H1 (cell line): ENCODE measurements at regions not wholly inside any gene's neighbourhood (a gene's known extent, or its start where the extent isn't known, plus 50 kb on each side); places are given as distances from the start of the nearest gene placed in this dataset.

Source experiments
- CTCF ChIA-PET: fragments of 300-600 bp; sonication (Branson Sonifier 250); formaldehyde crosslinking; loops from one replicate; lab custom pipeline; 2021; ENCODE audit not compliant: partially characterized antibody; lab: Charles Lee
- POLR2A ChIA-PET: fragments of 300-600 bp; sonication (Branson Sonifier 250); formaldehyde crosslinking; loops from one replicate; lab custom pipeline; 2021; ENCODE audit warnings: inconsistent platforms; ENCODE audit not compliant: partially characterized antibody; lab: Charles Lee
- DNase-seq, 2 experiments: peaks; one replicate each; pipeline versions ENCODE4 v3.0.0 to v3.0.0-alpha.2; 2010 to 2022; ENCODE audit warnings: low spot score in 2 of 2, low read depth in 1 of 2, mixed read lengths in 1 of 2
- FAIRE-seq: peaks from 2 replicates; lab custom pipeline; 2011; peaks lifted over from hg19 to GRCh38; lab: Jason Lieb, UNC
- H2AFZ ChIP-seq: 2 replicates; pipeline ENCODE4 v1.8.1; 2012; ENCODE audit warnings: low read length, inconsistent platforms
- H2AK5ac ChIP-seq: 2 replicates; pipeline ENCODE4 v1.6.1; 2013; ENCODE audit warnings: low read depth, low read length
- H2BK120ac ChIP-seq: replicated peaks from 2 replicates; pipeline ENCODE3; 2013; ENCODE audit warnings: low read depth, low read length, inconsistent platforms
- H2BK12ac ChIP-seq: 2 replicates; pipeline ENCODE4 v1.6.1; 2013; ENCODE audit warnings: low read depth, low read length
- H2BK15ac ChIP-seq: 2 replicates; pipeline ENCODE4 v1.6.1; 2013; ENCODE audit warnings: low read length
- H2BK20ac ChIP-seq: 2 replicates; pipeline ENCODE4 v1.6.1; 2013; ENCODE audit warnings: low read length
- H2BK5ac ChIP-seq: 2 replicates; pipeline ENCODE4 v1.6.1; 2013; ENCODE audit warnings: low read depth, low read length
- H3K14ac ChIP-seq: 2 replicates; pipeline ENCODE4 v1.6.1; 2013; ENCODE audit warnings: inconsistent platforms; ENCODE audit not compliant: insufficient read length
- H3K18ac ChIP-seq: 2 replicates; pipeline ENCODE4 v1.6.1; 2013; ENCODE audit warnings: low read length; ENCODE audit errors: extremely low read depth
- H3K23ac ChIP-seq: 2 replicates; pipeline ENCODE4 v1.6.1; 2013; ENCODE audit warnings: inconsistent platforms; ENCODE audit not compliant: insufficient read length
- H3K23me2 ChIP-seq: 2 replicates; pipeline ENCODE4 v1.6.1; 2013; ENCODE audit warnings: low read depth, low read length
- H3K27ac ChIP-seq: 2 replicates; pipeline ENCODE4 v1.6.1; 2011; ENCODE audit warnings: low read depth, low read length, inconsistent platforms
- H3K27me3 ChIP-seq, 4 experiments: replicated peaks in 1 of 4; 1 replicate in 1 of 4; 2 replicates in 3 of 4; pipeline versions ENCODE4 v1.6.1 to v1.8.1; 2011 to 2013; ENCODE audit warnings: low read length in 3 of 4, mild to moderate bottlenecking in 3 of 4, inconsistent platforms in 2 of 4, mixed read lengths in 2 of 4, moderate library complexity in 1 of 4; ENCODE audit not compliant: control insufficient read depth in 3 of 4, insufficient read depth in 3 of 4; ENCODE audit errors: extremely low read depth in 1 of 4
- H3K36me3 ChIP-seq, 4 experiments: 2 replicates each; pipeline versions ENCODE4 v1.6.1 to v1.8.1; 2011 to 2013; ENCODE audit warnings: mild to moderate bottlenecking in 4 of 4, low read length in 3 of 4, moderate library complexity in 2 of 4, control low read depth in 1 of 4, inconsistent platforms in 1 of 4; ENCODE audit not compliant: insufficient read depth in 4 of 4, control insufficient read depth in 2 of 4
- H3K4ac ChIP-seq: replicated peaks from 2 replicates; pipeline ENCODE3; 2013; ENCODE audit warnings: low read length, low read depth, mixed read lengths, inconsistent platforms; ENCODE audit not compliant: insufficient read length
- H3K4me1 ChIP-seq, 4 experiments: replicated peaks in 1 of 4; 1 replicate in 1 of 4; 2 replicates in 3 of 4; pipeline versions ENCODE4 v1.6.1 to v1.8.1; 2011 to 2013; ENCODE audit warnings: low read length in 3 of 4, inconsistent platforms in 2 of 4, mixed read lengths in 1 of 4; ENCODE audit not compliant: insufficient read depth in 4 of 4, control insufficient read depth in 3 of 4
- H3K4me2 ChIP-seq, 2 experiments: 2 replicates each; pipeline versions ENCODE4 v1.6.1 to v1.8.1; 2011 to 2013; ENCODE audit warnings: low read depth in 2 of 2, low read length in 2 of 2, control low read depth in 1 of 2, inconsistent platforms in 1 of 2, mild to moderate bottlenecking in 1 of 2; ENCODE audit not compliant: insufficient read depth in 1 of 2
- H3K4me3 ChIP-seq, 4 experiments: fragments of 200-600, 300-600 bp in 1 of 4; sonication (generic), shearing (Covaris generic), sonication (Bioruptor Twin) in 1 of 4; 2 replicates each; pipeline versions ENCODE4 v1.5.1 to v1.8.1; 2011 to 2016; ENCODE audit warnings: low read length in 4 of 4, low read depth in 3 of 4, control low read depth in 2 of 4, inconsistent platforms in 2 of 4, mild to moderate bottlenecking in 2 of 4, mixed read lengths in 1 of 4, moderate library complexity in 1 of 4; ENCODE audit not compliant: insufficient read depth in 2 of 4; ENCODE audit errors: extremely low read depth in 1 of 4
- H3K56ac ChIP-seq: replicated peaks from 2 replicates; pipeline ENCODE3; 2013; ENCODE audit warnings: low read depth, mild to moderate bottlenecking, mixed read lengths, low read length, inconsistent platforms; ENCODE audit not compliant: insufficient read length
- H3K79me1 ChIP-seq: 2 replicates; pipeline ENCODE4 v1.6.1; 2013; ENCODE audit warnings: low read depth, low read length, control low read depth
- H3K79me2 ChIP-seq, 2 experiments: 2 replicates each; pipeline versions ENCODE4 v1.6.1 to v1.8.1; 2012 to 2013; ENCODE audit warnings: low read length in 2 of 2, mild to moderate bottlenecking in 2 of 2, inconsistent platforms in 1 of 2; ENCODE audit not compliant: insufficient read depth in 2 of 2, control insufficient read depth in 1 of 2
- H3K9ac ChIP-seq, 4 experiments: replicated peaks in 1 of 4; 1 replicate in 1 of 4; 2 replicates in 3 of 4; pipeline versions ENCODE4 v1.6.1 to v1.8.1; 2011 to 2013; ENCODE audit warnings: low read depth in 3 of 4, low read length in 3 of 4, control low read depth in 2 of 4, mild to moderate bottlenecking in 2 of 4, moderate library complexity in 2 of 4, inconsistent platforms in 1 of 4; ENCODE audit errors: extremely low read depth in 1 of 4
- H3K9me3 ChIP-seq, 2 experiments: 2 replicates each; pipeline versions ENCODE4 v1.6.1 to v1.8.1; 2012 to 2013; ENCODE audit warnings: mild to moderate bottlenecking in 2 of 2, moderate library complexity in 2 of 2, control low read depth in 1 of 2, inconsistent platforms in 1 of 2, low read depth in 1 of 2, low read length in 1 of 2, mixed read lengths in 1 of 2; ENCODE audit not compliant: insufficient read depth in 2 of 2
- H4K20me1 ChIP-seq, 2 experiments: replicated peaks in 1 of 2; 2 replicates each; pipeline versions ENCODE3 to v1.8.1; 2011 to 2013; ENCODE audit warnings: inconsistent platforms in 2 of 2, low read length in 2 of 2, mild to moderate bottlenecking in 1 of 2; ENCODE audit not compliant: insufficient read depth in 2 of 2, control insufficient read depth in 1 of 2
- H4K5ac ChIP-seq: 2 replicates; pipeline ENCODE4 v1.6.1; 2013; ENCODE audit warnings: low read length, low read depth, mixed read lengths, inconsistent platforms; ENCODE audit not compliant: insufficient read length
- H4K8ac ChIP-seq: 2 replicates; pipeline ENCODE4 v1.8.0; 2013; ENCODE audit warnings: mild to moderate bottlenecking, moderate library complexity, low read length, inconsistent platforms; ENCODE audit not compliant: insufficient read depth; ENCODE audit errors: extremely low read depth
- H4K91ac ChIP-seq: replicated peaks from 2 replicates; pipeline ENCODE3; 2013; ENCODE audit warnings: low read length, mixed read lengths, inconsistent platforms; ENCODE audit not compliant: insufficient read length
- BACH1 ChIP-seq: IDR thresholded peaks from 2 replicates; pipeline ENCODE4 v1.6.1; 2012; ENCODE audit warnings: low read length, improper control_type of control experiment
- CBX5 ChIP-seq: fragments of 300-800, 300-1000 bp; sonication (generic); IDR thresholded peaks from 2 replicates; pipeline ENCODE4 v1.7.1; 2016; ENCODE audit warnings: antibody characterized with exemption, low read length, low read depth
- CHD1 ChIP-seq: IDR thresholded peaks from 2 replicates; pipeline ENCODE4 v1.6.1; 2012; ENCODE audit warnings: low read depth, low read length, improper control_type of control experiment
- KDM1A ChIP-seq: fragments of 200-600, 300-600 bp; sonication (generic); IDR thresholded peaks from 2 replicates; pipeline ENCODE4 v1.7.1; 2016; ENCODE audit warnings: mild to moderate bottlenecking, low read length, borderline replicate concordance
- KDM4A ChIP-seq: IDR thresholded peaks from one replicate; pipeline ENCODE4 v1.7.1; 2012; ENCODE audit warnings: low read depth, mild to moderate bottlenecking, moderate library complexity, low read length, inconsistent platforms; ENCODE audit not compliant: severe bottlenecking
- MAFK ChIP-seq: IDR thresholded peaks from 2 replicates; pipeline ENCODE4 v1.6.1; 2012; ENCODE audit warnings: low read depth, mild to moderate bottlenecking, improper control_type of control experiment, low read length
- RBBP5 ChIP-seq: IDR thresholded peaks from 2 replicates; pipeline ENCODE4 v1.7.1; 2012; ENCODE audit warnings: low read depth, mild to moderate bottlenecking, inconsistent platforms, low read length, moderate library complexity, borderline replicate concordance
- RNF2 ChIP-seq: fragments of 200-900, 300-1000 bp; sonication (generic); IDR thresholded peaks from 2 replicates; pipeline ENCODE4 v1.7.1; 2016; ENCODE audit warnings: borderline replicate concordance, low read depth, mild to moderate bottlenecking, antibody characterized with exemption, low read length; ENCODE audit not compliant: poor library complexity, severe bottlenecking; ENCODE audit errors: missing control alignments
- SP4 ChIP-seq: IDR thresholded peaks from 2 replicates; pipeline ENCODE4 v1.6.1; 2012; ENCODE audit warnings: low read length, inconsistent platforms
- SUZ12 ChIP-seq: fragments of 200-600 bp; sonication (generic); IDR thresholded peaks from 2 replicates; pipeline ENCODE4 v1.6.1; 2012; ENCODE audit warnings: mild to moderate bottlenecking, inconsistent platforms, low read length, moderate library complexity, mixed read lengths
- TCF12 ChIP-seq: IDR thresholded peaks from 2 replicates; pipeline ENCODE4 v1.6.1; 2011; ENCODE audit warnings: low read depth, mild to moderate bottlenecking, low read length
- TEAD4 ChIP-seq: IDR thresholded peaks from 2 replicates; pipeline ENCODE4 v1.6.1; 2012; ENCODE audit warnings: low read depth, low read length, inconsistent platforms, mixed read lengths
- WGBS, 2 experiments: shearing (Covaris generic) in 1 of 2; methylation state at CpG; one replicate each; pipeline versions ENCODE4 v1.1.6 to v1.1.7; 2013 to 2015; ENCODE audit warnings: low lambda C conversion rate in 2 of 2, mixed read lengths in 2 of 2, inconsistent platforms in 1 of 2, low coverage in 1 of 2, missing lambda C conversion rate in 1 of 2; ENCODE audit not compliant: insufficient replicate concordance in 2 of 2, insufficient coverage in 1 of 2, insufficient read length in 1 of 2; ENCODE audit errors: extremely low coverage in 1 of 2, missing lambda C conversion rate in 1 of 2; 5-methylcytosine and 5-hydroxymethylcytosine counted together
- TF ChIP-seq, protein P1 (sequence below), 3 experiments: IDR thresholded peaks; 1 replicate in 2 of 3; 2 replicates in 1 of 3; pipeline versions ENCODE4 v1.5.1 to v1.6.1; 2011; ENCODE audit warnings: low read length in 3 of 3, mild to moderate bottlenecking in 3 of 3, inconsistent platforms in 2 of 3, low read depth in 1 of 3, moderate library complexity in 1 of 3; ENCODE audit not compliant: insufficient read depth in 1 of 3; ENCODE audit errors: control extremely low read depth in 1 of 3

DNA sequence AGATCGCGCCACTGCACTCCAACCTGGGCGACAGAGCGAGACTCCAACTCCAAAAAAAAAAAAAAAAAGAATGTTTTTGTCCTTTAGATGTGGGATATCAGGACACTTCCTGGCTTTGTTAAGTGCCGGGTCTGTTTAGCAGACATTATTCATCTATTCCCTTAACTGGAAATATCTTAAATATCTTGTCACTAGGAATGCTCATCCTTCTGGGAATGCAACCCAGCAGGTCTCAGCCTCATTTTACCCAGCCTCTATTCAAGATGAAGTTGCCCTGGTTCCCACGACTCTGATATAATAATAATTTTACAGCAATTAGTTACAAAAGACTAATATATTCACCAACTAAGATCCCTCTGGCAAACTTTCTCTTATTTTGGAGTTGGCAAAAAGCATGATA lies 260.9 kb upstream of the SLITRK3 start:
- Histone ChIP-seq H3K9me3 (no peaks in the 10 kb centered on the region), H4K91ac (no peak overlapping the region), H3K23me2 (no peaks in the 10 kb centered on the region), H2BK5ac (no peak overlapping the region), H3K4me1 (no peaks in the 10 kb centered on the region), H3K9ac (no peak overlapping the region), H3K4ac (no peak overlapping the region), H2AFZ (no peak overlapping the region), H2BK15ac (no peak overlapping the region), H3K36me3 (no peaks in the 10 kb centered on the region), H3K14ac (no peak overlapping the region), H4K5ac (no peak overlapping the region), H2BK12ac (no peak overlapping the region), H3K4me3 (no peak overlapping the region), H2BK20ac (no peak overlapping the region), H2BK120ac (no peak overlapping the region), H3K79me1 (no peaks in the 10 kb centered on the region), H2AK5ac (no peak overlapping the region), H3K27me3 (no peaks in the 10 kb centered on the region), H4K20me1 (no peaks in the 10 kb centered on the region), H3K23ac (no peak overlapping the region), H3K18ac (no peak overlapping the region), H4K8ac (no peak overlapping the region), H3K79me2 (no peaks in the 10 kb centered on the region), H3K27ac (no peak overlapping the region), H3K4me2 (no peak overlapping the region), H3K56ac (no peak overlapping the region)
- WGBS, 2 experiments: 95% methylated on average over 5 of the region's 6 CpGs; no CpG with 5 or more reads in 1 of the 2 experiments
- FAIRE-seq: no peak
- ChIA-PET POLR2A (no interaction called here), CTCF (interaction anchor here (0.9 kb wide), 1 partner anchor 58 kb away, joined by 3 read pairs; no protein-coding TSS in a partner anchor)
- no peak for DNase-seq
- no peak for TF ChIP-seq SUZ12
- TF ChIP-seq RNF2: no peak
- no peak for TF ChIP-seq CBX5
- TF ChIP-seq BACH1: no peak
- TF ChIP-seq TEAD4: no peak
- no peak for TF ChIP-seq KDM4A
- TF ChIP-seq, protein P1, sequence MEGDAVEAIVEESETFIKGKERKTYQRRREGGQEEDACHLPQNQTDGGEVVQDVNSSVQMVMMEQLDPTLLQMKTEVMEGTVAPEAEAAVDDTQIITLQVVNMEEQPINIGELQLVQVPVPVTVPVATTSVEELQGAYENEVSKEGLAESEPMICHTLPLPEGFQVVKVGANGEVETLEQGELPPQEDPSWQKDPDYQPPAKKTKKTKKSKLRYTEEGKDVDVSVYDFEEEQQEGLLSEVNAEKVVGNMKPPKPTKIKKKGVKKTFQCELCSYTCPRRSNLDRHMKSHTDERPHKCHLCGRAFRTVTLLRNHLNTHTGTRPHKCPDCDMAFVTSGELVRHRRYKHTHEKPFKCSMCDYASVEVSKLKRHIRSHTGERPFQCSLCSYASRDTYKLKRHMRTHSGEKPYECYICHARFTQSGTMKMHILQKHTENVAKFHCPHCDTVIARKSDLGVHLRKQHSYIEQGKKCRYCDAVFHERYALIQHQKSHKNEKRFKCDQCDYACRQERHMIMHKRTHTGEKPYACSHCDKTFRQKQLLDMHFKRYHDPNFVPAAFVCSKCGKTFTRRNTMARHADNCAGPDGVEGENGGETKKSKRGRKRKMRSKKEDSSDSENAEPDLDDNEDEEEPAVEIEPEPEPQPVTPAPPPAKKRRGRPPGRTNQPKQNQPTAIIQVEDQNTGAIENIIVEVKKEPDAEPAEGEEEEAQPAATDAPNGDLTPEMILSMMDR (IDR thresholded peaks at IDR 0.05; ENCODE audit: control extremely low read depth in 1 of 3, insufficient read depth in 1 of 3, low read depth in 1 of 3, low read length in 3 of 3): no peak
- no peak for TF ChIP-seq KDM1A
- no peak for TF ChIP-seq CHD1
- TF ChIP-seq MAFK: no peak
- no peak for TF ChIP-seq SP4
- no peak for TF ChIP-seq RBBP5
- no peak for TF ChIP-seq TCF12
